Activated CD8-positive, alpha-beta memory T cell treated with anti-CD3 and anti-CD28 coated beads, Interleukin-2, amount 10 ng/mL, durations not matched to agents 7 days and 5 days (primary cell): ENCODE measurements at regions not wholly inside any gene's neighbourhood (a gene's known extent, or its start where the extent isn't known, plus 50 kb on each side); places are given as distances from the start of the nearest gene placed in this dataset.

Source experiments
- ATAC-seq: fragments of 150-1000 bp; cut with Tn5 transposase; one replicate; pipeline ENCODE4 v1.10.0; 2021; ENCODE audit warnings: moderate library complexity
- CTCF ChIA-PET: fragments of 350-600 bp; sonication (Branson Sonifier 250); formaldehyde crosslinking; loops from one replicate; lab custom pipeline; 2021; ENCODE audit warnings: antibody characterized with exemption; lab: Charles Lee
- DNase-seq: peaks from one replicate; pipeline ENCODE4 v3.0.0-alpha.2; 2020
- H3K27ac Mint-ChIP-seq: one replicate; pipeline ENCODE4 v1.8.0; 2021; ENCODE audit warnings: mild to moderate bottlenecking, mixed read lengths
- H3K27me3 Mint-ChIP-seq: one replicate; pipeline ENCODE4 v1.8.0; 2021; ENCODE audit warnings: mixed read lengths
- H3K36me3 Mint-ChIP-seq: one replicate; pipeline ENCODE4 v1.8.0; 2021; ENCODE audit warnings: mild to moderate bottlenecking, mixed read lengths
- H3K4me1 Mint-ChIP-seq: one replicate; pipeline ENCODE4 v1.8.0; 2021; ENCODE audit warnings: mixed read lengths
- H3K4me3 Mint-ChIP-seq: one replicate; pipeline ENCODE4 v1.8.0; 2021; ENCODE audit warnings: mild to moderate bottlenecking, moderate library complexity, mixed read lengths
- H3K9me3 Mint-ChIP-seq: one replicate; pipeline ENCODE4 v1.8.0; 2022; ENCODE audit warnings: low read depth, mixed read lengths

DNA sequence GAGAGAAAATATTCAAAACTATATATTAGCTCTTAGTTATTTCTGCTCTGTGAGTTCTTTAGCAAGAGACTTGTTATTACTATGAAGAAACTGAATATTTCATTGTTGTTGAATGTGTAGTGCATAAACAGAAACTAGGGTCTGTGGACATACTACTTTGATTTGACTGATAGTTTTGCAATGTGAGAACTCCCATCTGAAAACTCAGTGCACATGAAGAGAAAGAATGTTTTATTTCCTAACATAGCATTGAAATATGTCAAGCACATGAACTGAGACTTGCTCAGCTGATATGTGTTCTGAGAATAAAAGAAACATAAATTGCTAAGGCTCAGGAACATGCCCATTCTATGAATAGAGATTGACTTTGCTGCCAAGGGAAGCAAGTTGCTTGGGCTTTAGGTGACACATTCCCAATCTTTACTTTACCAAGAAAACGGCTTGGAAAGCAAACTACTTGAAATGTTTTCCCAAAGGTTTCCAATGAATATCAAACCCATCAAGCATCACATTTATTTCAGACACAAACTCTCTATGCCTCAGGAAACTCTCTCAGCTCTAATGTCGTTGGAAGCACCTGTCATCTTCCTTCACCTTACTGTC lies 290.4 kb downstream of the SLC16A7 start:
- ATAC-seq (no peak), DNase-seq (no peak)
- H3K36me3 Mint-ChIP-seq, result no peaks in the 10 kb centered on the region
- no peak overlapping the region for H3K4me3 Mint-ChIP-seq
- no peaks in the 10 kb centered on the region for H3K9me3 Mint-ChIP-seq
- no peaks in the 10 kb centered on the region for H3K27me3 Mint-ChIP-seq
- no peak overlapping the region for H3K27ac Mint-ChIP-seq
- H3K4me1 Mint-ChIP-seq, result no peaks in the 10 kb centered on the region
- CTCF ChIA-PET, result interaction anchor here (0.7 kb wide), 1 partner anchor 42 kb away, joined by 3 read pairs; no protein-coding TSS in a partner anchor

GRCh38 chr12:59887178-59887577 lies 291.3 kb downstream of the SLC16A7 start:
- Mint-ChIP-seq H3K9me3 (no peaks in the 10 kb centered on the region), H3K27me3 (no peaks in the 10 kb centered on the region), H3K27ac (no peak overlapping the region), H3K36me3 (no peaks in the 10 kb centered on the region), H3K4me3 (no peak overlapping the region), H3K4me1 (no peaks in the 10 kb centered on the region)
- DNase-seq (no peak), ATAC-seq (no peak)
- CTCF ChIA-PET, result no interaction called here

DNA sequence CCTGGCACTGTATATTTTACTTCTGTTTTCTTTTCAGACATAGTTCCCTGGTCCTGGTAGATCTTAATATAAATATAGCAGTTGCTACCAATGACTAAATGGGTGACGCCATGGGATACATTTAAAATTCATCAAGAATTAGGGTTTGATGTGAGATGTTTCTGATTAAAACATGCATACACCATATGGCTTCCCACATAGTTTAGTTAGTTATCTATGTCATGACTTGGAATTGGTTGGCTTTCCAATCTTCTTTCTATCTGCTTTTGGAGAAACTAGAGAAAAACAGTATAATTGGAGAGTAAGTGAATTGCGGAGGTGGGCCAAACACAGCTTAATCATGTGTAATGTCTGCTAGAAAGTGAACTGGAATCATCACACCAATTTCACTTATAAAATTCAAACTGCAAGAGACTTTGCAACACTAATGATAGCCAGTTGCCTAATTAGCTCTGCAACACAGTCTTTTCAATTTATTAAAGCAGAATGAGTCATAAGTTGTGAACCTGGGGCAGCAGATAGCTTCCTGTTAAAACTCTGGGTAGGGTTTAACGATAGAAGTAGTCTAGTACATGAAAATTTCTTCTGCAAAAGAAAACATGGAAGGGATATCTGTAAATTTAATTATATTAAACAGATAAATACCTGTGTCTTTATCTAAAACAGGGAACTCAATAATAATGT lies 295.2 kb downstream of the SLC16A7 start:
- H3K4me1 Mint-ChIP-seq, result no peaks in the 10 kb centered on the region
- no peaks in the 10 kb centered on the region for H3K27me3 Mint-ChIP-seq
- H3K27ac Mint-ChIP-seq, result no peak overlapping the region
- no peaks in the 10 kb centered on the region for H3K36me3 Mint-ChIP-seq
- ATAC-seq (no peak), DNase-seq (no peak)
- H3K9me3 Mint-ChIP-seq, result no peaks in the 10 kb centered on the region
- H3K4me3 Mint-ChIP-seq, result no peak overlapping the region
- CTCF ChIA-PET, result interaction anchor here (1.0 kb wide), 1 partner anchor 29 kb away, joined by 3 read pairs; no protein-coding TSS in a partner anchor

DNA sequence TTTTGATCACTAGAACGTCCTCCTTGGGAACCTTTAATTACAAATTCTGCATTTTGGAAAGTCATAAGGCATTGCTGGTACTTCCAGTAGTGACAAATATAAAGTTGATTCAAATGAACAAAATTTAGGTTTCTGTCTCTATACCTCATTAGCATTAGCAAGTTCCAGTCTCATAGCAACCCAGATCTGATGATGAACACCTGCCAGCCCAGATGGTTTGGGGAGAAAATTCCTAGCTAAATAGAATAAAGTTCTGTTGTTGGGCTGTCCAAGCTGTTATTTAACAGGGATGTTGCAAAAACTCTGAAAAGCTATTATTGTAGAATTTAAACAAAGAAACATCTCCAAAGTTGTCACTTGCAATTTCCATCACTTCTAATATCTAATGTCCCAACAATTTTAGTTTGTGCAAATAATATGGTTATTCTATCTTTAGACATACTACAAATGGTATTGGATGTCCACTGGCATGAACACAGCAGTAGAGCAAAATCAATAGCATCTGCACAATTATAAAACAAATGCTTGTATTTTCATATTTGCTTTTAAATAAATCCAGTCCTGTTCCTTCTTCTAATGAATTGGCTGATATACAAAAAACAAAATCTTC lies 299.4 kb downstream of the SLC16A7 start:
- Mint-ChIP-seq H3K27ac (no peak overlapping the region), H3K9me3 (no peaks in the 10 kb centered on the region), H3K27me3 (no peaks in the 10 kb centered on the region), H3K4me1 (no peaks in the 10 kb centered on the region), H3K4me3 (no peak overlapping the region), H3K36me3 (no peaks in the 10 kb centered on the region)
- CTCF ChIA-PET, result no interaction called here
- ATAC-seq, result no peak
- no peak for DNase-seq

DNA sequence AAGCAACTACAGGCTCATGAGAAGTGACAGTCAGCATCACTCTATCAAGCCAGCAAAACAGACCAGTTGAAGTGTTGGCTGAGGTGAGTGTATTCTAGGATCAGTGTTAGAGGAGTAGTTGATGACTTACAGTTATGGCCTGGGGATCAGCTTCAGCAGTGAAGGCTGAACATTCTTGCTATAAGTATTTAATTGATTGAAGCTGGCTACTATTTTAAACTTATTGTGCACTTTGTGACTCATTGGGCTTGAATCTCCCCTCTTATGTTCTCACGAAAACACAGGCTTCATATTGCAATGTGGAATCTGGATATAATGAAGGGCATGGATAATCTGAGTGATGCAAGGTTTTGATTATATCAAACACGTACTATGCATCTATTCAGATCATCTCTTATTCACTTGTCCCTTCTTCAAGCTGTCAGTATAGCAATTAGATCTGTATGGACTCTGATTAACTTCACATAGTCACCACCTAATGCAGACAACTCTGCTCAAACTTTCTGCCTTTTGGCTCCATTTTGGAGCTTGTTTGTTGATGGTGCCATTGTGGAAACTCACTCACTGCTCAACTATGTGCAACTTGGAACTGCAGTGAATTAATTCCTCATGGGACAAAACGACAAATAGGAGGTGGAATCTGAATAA lies 309.2 kb downstream of the SLC16A7 start:
- Mint-ChIP-seq H3K4me1 (no peaks in the 10 kb centered on the region), H3K27ac (no peak overlapping the region), H3K27me3 (no peaks in the 10 kb centered on the region), H3K36me3 (no peaks in the 10 kb centered on the region), H3K9me3 (no peaks in the 10 kb centered on the region), H3K4me3 (no peak overlapping the region)
- DNase-seq (no peak), ATAC-seq (no peak)
- CTCF ChIA-PET, result no interaction called here

- H3K4me3 Mint-ChIP-seq, result no peak overlapping the region
- no peaks in the 10 kb centered on the region for H3K27me3 Mint-ChIP-seq
- H3K9me3 Mint-ChIP-seq, result no peaks in the 10 kb centered on the region
- no peak overlapping the region for H3K27ac Mint-ChIP-seq
- no peak for ATAC-seq
- H3K36me3 Mint-ChIP-seq, result no peaks in the 10 kb centered on the region
- CTCF ChIA-PET, result no interaction called here
- no peak for DNase-seq
- no peaks in the 10 kb centered on the region for H3K4me1 Mint-ChIP-seq
Measured at GRCh38 chr12:59911516-59911915, 315.7 kb downstream of the SLC16A7 start.

DNA sequence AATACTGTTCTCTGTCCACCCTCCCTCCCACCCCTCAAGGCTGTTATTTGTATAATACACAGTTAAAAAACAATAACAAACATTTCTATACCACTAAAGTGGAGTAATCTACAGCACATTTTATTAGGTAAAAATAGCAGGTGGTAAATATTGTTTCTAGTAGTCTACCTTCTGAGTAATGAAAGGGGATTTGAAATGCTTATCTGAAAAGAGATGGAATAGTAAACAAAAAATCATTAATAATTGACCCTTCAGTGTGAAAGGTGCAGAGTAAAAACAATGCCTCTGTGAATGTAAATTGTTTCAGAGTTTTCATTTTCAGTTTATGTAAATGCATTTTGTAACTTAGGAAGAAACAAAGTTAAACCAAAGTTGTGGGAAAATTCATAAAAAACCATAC lies 321.2 kb downstream of the SLC16A7 start:
- H3K27ac Mint-ChIP-seq, result no peak overlapping the region
- no peaks in the 10 kb centered on the region for H3K27me3 Mint-ChIP-seq
- ATAC-seq (no peak), DNase-seq (no peak)
- CTCF ChIA-PET, result no interaction called here
- H3K36me3 Mint-ChIP-seq, result no peaks in the 10 kb centered on the region
- H3K4me1 Mint-ChIP-seq, result no peaks in the 10 kb centered on the region
- no peaks in the 10 kb centered on the region for H3K9me3 Mint-ChIP-seq
- no peak overlapping the region for H3K4me3 Mint-ChIP-seq

DNA sequence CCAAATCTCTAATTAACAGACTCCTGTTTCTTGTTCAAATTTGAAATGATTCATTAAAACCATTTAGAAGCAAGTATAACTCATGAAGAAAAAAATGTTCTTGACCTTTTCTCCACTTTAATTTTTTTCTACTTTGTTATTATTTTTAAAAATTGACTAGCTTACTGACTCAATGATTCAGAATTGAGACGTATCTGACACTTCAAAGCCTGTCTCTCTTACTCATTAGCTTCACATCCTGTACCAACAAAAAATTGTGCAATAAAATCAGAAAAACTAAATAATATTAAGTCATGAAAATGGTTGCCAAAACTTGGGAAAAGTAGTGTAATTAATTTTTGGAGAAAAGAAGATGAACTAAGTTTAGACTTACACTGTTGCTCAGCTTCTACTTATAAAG lies 331.2 kb downstream of the SLC16A7 start:
- DNase-seq, result no peak
- no peak overlapping the region for H3K27ac Mint-ChIP-seq
- CTCF ChIA-PET, result no interaction called here
- no peak for ATAC-seq
- H3K4me1 Mint-ChIP-seq, result no peaks in the 10 kb centered on the region
- no peaks in the 10 kb centered on the region for H3K36me3 Mint-ChIP-seq
- H3K4me3 Mint-ChIP-seq, result no peak overlapping the region
- H3K9me3 Mint-ChIP-seq, result peaks cover 5% of the 10 kb centered on the region
- no peaks in the 10 kb centered on the region for H3K27me3 Mint-ChIP-seq

DNA sequence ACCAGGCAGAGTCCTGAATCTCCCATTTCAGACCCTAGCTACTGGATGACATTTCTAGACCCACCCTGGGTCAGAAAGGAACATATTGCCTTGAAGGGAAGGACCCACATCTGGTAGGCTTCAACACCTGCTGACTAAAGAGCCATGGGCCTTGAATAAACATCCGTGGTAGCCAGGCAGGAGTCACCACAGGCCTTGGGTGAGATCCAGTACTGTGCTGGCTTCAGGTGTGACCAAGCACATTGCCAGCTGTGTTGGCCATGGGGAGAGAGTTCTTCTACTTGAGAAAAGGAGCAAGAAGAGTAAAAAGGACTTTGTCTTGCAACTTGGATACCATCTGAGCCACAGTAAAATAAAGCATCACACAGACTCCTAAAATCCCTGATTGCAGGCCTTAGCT lies 332.6 kb downstream of the SLC16A7 start:
- ATAC-seq (no peak), DNase-seq (no peak)
- no peaks in the 10 kb centered on the region for H3K27me3 Mint-ChIP-seq
- no peaks in the 10 kb centered on the region for H3K4me1 Mint-ChIP-seq
- no peak overlapping the region for H3K4me3 Mint-ChIP-seq
- CTCF ChIA-PET, result no interaction called here
- no peak overlapping the region for H3K27ac Mint-ChIP-seq
- H3K36me3 Mint-ChIP-seq, result no peaks in the 10 kb centered on the region
- H3K9me3 Mint-ChIP-seq, result peaks cover 5% of the 10 kb centered on the region

DNA sequence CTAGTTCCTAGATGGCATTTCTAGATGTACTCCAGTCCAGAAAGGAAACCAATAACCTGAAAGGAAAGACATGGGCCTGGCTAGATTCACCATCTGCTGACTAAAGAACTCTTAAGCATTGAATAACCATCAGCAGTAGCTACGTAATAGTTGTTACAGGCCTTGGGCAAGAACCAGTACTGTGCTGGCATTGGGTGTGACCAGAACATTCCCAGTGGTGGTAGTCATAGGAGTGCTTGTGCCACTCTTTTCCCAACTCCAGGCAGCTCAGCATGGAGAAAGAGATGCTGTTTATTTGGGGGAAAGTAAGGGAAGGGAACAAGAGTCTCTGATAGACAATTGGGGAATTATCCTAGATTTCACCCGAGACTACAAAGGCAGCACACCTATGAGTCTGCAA lies 333.3 kb downstream of the SLC16A7 start:
- H3K36me3 Mint-ChIP-seq, result no peaks in the 10 kb centered on the region
- H3K27me3 Mint-ChIP-seq, result no peaks in the 10 kb centered on the region
- no peaks in the 10 kb centered on the region for H3K4me1 Mint-ChIP-seq
- DNase-seq (no peak), ATAC-seq (no peak)
- CTCF ChIA-PET, result no interaction called here
- peaks cover 5% of the 10 kb centered on the region for H3K9me3 Mint-ChIP-seq
- no peak overlapping the region for H3K27ac Mint-ChIP-seq
- no peak overlapping the region for H3K4me3 Mint-ChIP-seq

DNA sequence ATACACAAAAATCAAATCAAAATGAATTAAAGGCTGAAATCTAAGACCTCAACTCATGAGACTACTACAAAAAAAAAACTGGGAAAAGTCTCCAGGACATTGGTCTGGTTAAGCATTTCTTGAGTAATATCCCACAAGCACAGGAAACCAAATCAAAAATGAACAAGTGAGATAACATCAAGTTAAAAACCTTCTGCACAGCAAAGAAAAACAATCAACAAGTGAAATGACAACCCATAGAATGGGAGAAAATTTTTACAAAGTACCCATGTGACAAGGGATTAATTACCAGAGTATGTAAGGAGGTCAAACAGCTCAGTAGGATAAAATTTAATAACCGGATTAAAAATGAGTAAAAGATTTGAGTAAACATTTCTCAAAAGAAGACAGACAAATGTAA lies 338.7 kb downstream of the SLC16A7 start:
- DNase-seq, result no peak
- no peak for ATAC-seq
- H3K4me1 Mint-ChIP-seq, result no peaks in the 10 kb centered on the region
- H3K4me3 Mint-ChIP-seq, result no peak overlapping the region
- H3K27me3 Mint-ChIP-seq, result no peaks in the 10 kb centered on the region
- H3K36me3 Mint-ChIP-seq, result no peaks in the 10 kb centered on the region
- CTCF ChIA-PET, result no interaction called here
- no peak overlapping the region for H3K27ac Mint-ChIP-seq
- peaks cover 5% of the 10 kb centered on the region for H3K9me3 Mint-ChIP-seq

DNA sequence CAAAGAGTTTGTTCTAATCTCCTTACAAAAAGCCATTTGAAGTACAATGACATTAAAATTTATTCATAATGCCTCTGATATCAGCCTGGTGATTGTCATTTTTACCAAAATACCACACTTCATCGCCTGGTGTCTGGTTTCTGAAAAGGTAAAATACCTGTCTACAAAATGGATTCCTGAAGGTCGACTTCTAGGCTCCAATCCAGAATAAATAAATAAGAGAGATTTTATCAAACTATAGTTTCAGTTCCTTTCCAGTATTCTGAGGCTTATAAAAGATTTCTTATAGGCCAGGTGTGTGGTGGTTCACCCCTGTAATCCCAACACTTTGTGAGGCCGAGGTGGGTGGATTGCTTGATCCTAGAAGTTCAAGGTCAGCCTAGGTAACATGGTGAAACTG lies 340.7 kb downstream of the SLC16A7 start:
- Mint-ChIP-seq H3K4me3 (no peak overlapping the region), H3K36me3 (no peaks in the 10 kb centered on the region), H3K27me3 (no peaks in the 10 kb centered on the region), H3K4me1 (no peaks in the 10 kb centered on the region), H3K27ac (no peak overlapping the region), H3K9me3 (no peaks in the 10 kb centered on the region)
- no peak for DNase-seq
- CTCF ChIA-PET, result no interaction called here
- no peak for ATAC-seq

DNA sequence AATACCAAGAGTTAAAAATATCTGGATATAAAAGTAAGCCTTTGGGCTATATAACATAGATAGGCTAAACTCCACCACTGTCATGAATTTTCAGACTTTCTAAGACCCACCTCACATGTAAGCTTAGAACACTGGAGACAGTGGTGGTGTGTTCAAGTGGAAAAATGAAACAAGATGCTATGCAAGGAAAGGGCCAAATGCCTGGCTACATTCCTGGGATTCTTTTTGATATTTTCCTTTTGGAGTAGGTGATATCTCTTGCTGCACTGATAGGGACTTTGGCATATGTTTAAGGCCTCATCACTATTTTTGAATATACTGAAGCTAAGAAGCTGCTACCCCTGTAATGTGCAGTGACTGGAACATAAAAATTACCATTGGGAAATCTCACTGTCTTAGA lies 341.3 kb downstream of the SLC16A7 start:
- no peaks in the 10 kb centered on the region for H3K4me1 Mint-ChIP-seq
- H3K4me3 Mint-ChIP-seq, result no peak overlapping the region
- H3K27ac Mint-ChIP-seq, result no peak overlapping the region
- no peaks in the 10 kb centered on the region for H3K36me3 Mint-ChIP-seq
- DNase-seq, result no peak
- no peaks in the 10 kb centered on the region for H3K27me3 Mint-ChIP-seq
- CTCF ChIA-PET, result no interaction called here
- no peaks in the 10 kb centered on the region for H3K9me3 Mint-ChIP-seq
- ATAC-seq, result no peak
